HG02759 (cell line): ENCODE measurements at regions not wholly inside any gene's neighbourhood (a gene's known extent, or its start where the extent isn't known, plus 50 kb on each side); places are given as distances from the start of the nearest gene placed in this dataset.
"Not testable (repeated sequence)": the region's sequence is repeated elsewhere in the genome, so short reads cannot be mapped to it uniquely, and the experiment has no call there.

Source experiments
- ATAC-seq: cut with Tn5 transposase; IDR thresholded peaks from one replicate; pipeline ENCODE4 v1.9.1; 2021; ENCODE audit warnings: mild to moderate bottlenecking, moderate library complexity; ENCODE audit not compliant: unreplicated experiment

- no peak for ATAC-seq
These were observed 97.1 kb upstream of the ETV3 start for GRCh38 chr1:157235307-157235706.

DNA sequence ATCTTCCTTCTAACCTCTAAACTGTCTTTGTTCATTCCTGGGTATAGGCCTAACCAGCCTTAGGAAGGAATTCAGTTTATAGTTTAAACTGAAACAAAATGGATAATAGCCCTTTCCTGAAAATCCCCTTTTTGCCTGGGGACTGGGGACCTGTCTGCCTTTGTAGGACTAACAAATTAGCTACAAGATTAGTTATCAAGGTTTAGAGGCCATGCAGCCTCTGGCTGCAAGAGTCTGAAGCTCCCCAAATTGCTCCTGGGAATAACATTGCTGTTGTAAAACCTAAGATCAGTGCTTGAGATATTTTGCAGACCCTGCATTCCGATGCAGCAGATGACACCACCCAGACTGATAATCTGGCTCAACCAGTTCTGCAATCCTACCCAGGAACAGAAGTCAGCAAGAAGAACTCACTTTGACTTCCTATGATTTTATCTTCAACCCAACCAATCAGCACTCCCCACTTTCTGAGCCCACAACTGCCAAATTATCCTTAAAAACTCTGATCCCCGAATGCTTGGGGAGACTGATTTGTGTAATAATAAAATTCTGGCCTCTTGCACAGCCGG is 96.6 kb upstream of the ETV3 start:
- no peak for ATAC-seq

DNA sequence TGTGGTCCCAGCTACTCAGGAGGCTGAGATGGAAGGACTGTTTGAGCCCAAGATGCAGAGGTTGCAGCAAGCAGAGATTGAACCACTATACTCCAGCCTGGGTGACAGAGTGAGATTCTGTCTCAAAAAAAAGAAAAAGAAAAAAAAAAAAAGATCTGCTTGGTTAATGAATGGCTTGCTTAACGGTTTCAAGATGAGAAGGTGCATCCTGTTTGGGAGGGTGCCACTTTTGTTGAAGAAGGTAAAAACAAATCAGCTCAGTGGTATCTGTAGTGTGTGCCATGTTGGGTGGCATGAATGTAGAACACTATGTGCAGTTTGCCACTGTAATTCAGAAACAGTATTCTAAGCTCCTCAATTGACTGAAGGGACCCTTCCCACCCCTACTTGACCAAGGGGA is 94.9 kb upstream of the ETV3 start:
- ATAC-seq, result peak; percentile 83

GRCh38 chr1:157231846-157232525 is 93.8 kb upstream of the ETV3 start:
- no peak for ATAC-seq

DNA sequence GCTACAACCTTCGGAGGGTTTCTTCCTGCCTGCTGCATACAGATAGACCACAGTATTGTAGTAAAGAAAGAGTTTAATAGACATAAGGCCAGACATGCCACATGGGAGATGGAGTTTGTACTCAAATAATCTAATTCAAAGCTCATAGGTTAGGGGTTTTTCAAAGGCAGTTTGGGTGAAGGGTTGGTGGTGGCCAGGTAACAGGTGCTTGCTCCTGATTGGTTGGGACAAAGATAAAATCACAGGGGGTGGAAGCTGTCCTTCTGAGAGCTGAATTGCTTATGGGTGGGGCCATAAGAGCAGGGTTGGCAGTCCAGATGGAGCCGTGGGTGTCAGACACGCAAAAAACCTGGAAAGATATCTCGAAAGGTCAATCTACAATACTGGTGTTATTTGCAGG is 92.3 kb upstream of the ETV3 start:
- no peak for ATAC-seq

DNA sequence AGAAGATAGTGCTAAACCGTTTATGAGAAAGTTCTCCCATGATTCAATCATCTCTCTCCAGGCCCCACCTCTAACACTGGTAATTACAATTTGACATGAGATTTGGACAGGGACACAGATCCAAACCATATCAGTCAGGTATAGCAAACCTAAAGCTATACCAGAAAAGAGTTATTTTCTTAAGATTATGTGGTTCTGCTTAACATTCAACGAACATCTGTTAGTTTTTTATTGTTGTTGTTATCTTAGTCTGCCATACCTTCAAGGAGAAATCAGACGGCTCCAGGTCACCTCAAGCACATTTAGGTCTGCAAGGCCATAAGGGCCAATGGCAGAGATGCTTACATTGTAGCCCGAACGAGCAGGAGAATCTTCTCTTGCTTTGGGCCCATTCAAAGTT is 89.5 kb upstream of the ETV3 start:
- no peak for ATAC-seq

DNA sequence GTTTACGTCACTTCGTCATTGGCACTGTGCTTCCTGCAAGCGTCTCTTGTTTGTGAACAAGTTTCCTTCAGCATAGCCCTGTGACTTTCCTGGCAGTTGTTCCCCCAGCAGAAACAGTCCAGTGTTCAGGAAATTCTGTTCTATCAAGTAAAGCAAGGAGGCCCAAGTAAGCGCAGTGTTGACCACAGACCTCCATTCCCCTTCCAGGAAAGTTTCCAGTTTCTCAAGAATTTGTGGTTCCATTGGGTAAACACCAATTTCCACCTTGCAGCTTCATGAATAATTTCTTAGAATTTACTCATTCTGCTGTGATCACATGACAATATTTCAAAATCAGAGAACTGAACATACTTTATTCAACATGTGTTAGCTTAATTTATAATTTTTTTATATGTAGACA is 88.5 kb upstream of the ETV3 start:
- no peak for ATAC-seq

DNA sequence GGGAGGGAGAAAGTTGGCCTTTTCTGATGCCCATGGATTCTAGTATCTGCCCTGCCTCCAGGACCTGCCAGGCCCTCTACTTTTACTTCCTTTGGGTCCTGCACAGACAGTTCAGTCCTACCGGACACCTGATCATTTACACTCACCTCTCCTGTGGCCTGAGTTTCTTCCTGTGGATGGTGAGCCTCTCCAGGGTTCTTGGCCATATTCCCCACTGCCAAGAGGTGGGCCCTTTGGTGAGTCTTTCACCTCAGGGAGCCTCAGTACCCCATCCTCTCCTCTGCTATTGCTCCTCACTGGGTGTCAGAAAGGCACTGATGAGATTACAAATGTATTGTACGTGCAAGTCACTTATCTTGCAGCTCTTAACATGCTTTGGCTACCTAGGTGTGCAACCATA is 81.4 kb upstream of the ETV3 start:
- no peak for ATAC-seq

DNA sequence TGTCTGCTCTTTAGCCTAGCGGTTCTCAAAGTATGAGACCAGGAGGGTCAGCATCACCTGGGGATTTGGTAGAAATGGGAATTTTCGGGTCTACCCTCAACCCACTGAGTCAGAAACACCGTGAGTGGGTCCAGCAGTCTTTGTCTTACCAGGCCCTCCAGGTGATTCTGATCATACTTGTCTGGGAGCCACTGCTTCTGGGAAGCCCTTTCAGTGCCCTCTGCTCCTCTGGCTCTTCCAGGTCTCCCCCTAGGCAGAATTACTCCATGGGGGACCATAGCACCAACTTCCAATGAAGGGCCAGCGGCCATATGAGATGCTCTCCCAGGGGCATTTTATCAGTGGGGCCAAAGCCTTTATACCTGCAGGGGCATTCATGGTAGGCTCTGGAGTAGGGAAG is 81.0 kb upstream of the ETV3 start:
- no peak for ATAC-seq

- no peak for ATAC-seq
These were observed 80.5 kb upstream of the ETV3 start for GRCh38 chr1:157218671-157219070.

DNA sequence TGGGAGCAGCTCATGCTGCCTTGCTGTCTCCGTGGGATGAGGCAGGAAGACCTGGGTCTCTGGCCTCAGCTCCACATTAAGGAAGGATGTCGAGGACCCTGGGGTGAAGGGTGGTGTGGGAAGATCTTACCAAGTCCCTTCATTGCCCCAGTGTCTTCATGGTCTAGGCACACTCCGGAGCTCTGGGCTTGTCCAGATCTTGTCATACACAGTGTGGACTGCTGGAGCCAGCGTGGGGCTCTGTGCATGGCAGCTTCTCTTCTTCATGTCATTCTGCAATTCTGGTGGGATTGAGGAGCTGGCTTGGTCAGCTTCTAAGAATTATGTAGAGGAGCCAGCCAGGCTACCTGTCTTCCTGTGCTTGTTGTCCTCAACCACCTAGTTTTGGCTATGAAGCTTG is 79.3 kb upstream of the ETV3 start:
- no peak for ATAC-seq

DNA sequence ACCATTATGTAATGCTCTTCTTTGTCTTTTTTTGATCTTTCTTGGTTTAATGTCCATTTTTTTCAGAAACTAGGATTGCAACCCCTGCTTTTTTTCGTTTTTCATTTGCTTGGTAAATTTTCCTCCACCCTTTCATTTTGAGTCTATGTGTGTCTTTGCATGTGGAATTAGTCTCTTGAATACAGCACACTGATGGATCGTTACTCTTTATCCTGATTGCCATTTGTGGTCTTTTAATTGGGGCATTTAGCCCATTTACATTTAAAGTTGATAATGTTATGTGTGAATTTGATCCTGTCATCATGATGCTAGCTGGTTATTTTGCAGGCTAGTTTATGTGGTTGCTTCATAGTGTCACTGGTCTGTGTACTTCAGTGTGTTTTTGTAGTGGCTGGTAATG is 75.6 kb upstream of the ETV3 start:
- ATAC-seq, result no peak

- ATAC-seq, result no peak
These were observed 71.3 kb upstream of the ETV3 start for GRCh38 chr1:157209514-157209913.

DNA sequence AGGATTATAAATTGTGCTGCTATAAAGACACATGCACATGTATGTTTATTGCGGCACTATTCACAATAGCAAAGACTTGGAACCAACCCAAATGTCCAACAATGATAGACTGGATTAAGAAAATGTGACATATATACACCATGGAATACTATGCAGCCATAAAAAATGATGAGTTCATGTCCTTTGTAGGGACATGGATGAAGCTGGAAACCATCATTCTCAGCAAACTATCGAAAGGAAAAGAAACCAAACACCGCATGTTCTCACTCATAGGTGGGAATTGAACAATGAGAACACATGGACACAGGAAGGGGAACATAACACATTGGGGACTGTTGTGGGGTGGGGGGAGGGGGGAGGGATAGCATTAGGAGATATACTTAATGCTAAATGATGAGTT is 67.8 kb upstream of the ETV3 start:
- not testable (repeated sequence) for ATAC-seq

- ATAC-seq, result no peak
These were observed 65.0 kb upstream of the ETV3 start for GRCh38 chr1:157203166-157203565.

DNA sequence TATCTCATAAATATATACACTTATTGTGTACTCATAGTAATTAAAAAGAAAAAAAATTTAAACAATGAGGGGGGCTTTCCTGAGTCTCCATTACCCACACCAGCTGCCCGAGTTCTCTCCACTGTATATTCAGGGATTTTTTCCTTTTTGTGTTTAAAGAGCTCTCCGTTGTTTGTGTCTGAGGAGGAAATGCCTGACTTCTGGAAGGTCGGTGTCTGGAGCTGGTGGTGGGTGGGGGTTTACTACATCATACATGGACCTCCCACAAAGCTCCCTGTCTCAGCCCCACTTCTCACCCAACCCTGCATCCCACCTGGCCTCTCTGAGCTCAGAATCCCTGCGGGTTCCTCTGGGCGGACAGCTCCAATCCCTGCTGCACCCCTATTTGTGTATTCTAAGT is 64.1 kb upstream of the ETV3 start:
- no peak for ATAC-seq

- ATAC-seq, result no peak
These were observed 63.6 kb upstream of the ETV3 start for GRCh38 chr1:157201767-157202166.

DNA sequence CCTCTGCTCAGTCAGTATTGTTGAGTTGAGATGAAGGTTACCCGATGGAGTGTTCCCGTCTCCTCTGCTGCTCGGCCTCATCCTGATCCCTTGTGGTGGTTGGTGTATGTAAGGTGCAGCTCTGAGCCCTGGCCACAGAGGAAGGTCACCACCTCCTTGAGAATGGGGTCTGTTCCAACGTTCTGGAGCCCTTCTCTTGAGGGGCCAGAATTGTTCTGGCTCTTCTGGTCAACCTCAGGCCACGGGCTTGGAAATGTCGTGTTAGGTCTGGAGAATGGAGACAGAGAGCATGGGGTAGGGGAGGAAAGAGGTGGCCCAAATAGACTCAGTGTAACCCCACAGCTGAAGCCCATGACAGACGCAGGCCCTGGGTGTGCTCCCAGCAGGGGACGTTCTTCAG is 62.3 kb upstream of the ETV3 start:
- ATAC-seq, result no peak

DNA sequence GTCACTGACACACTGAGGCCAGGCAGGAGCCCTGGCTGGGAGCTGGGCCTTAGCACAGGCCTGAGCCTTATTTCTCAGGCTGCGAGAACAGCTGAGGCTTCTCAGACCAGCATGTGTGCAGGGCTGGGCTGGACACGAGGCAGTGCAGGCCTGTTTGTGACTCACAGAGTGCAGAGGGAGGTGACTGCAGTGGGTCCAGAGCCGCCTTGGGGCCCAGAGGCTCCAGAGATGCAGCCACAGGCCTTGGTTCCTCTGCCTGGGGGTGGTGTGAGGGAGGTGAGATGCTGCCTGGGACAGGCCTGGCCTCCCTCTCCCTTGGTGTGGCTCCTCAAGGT is 61.2 kb upstream of the ETV3 start:
- ATAC-seq, result no peak

- no peak for ATAC-seq
These were observed 60.6 kb upstream of the ETV3 start for GRCh38 chr1:157198619-157199420.

DNA sequence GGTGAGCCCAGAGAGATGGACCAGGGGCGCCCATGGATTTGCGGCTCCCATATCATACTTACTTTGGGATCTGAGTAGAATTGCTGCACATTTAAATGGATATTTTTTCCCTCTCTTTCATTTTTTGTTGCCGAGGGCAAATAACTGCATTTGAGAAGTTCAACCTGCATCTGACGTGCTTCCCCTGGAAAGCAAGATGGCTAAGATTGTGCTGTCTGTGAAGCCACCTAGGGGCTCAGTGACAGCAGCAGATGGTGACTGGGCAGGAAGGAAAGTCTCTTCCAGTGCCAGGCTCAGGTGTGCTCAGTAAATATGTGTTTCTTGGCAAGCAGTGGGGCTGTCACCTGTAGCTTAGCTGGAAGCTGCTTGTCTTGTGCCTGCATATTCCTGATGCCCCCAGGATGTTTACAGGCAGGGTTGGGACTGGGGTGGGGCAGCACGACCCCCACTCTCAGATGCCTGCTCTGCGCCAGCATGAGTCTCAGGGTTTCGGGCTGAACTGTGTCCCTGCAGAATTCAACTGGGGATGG is 59.8 kb upstream of the ETV3 start:
- ATAC-seq, result no peak
